SJSA1 (cell line): ENCODE measurements at regions not wholly inside any gene's neighbourhood (a gene's known extent, or its start where the extent isn't known, plus 50 kb on each side); places are given as distances from the start of the nearest gene placed in this dataset.

Source experiments
- DNase-seq, 2 experiments: peaks; one replicate each; pipeline ENCODE4 v3.0.0-alpha.2; 2015 to 2020; ENCODE audit warnings: low spot score in 2 of 2, low read depth in 1 of 2
- H3K27ac ChIP-seq: fragments of 250-450 bp; sonication (Bioruptor Pico); 2 replicates; pipeline ENCODE4 v1.5.1; 2020; ENCODE audit warnings: mild to moderate bottlenecking, moderate library complexity
- H3K27me3 ChIP-seq: fragments of 250-450 bp; sonication (Bioruptor Pico); replicated peaks from 2 replicates; pipeline ENCODE4 v1.5.1; 2020; ENCODE audit warnings: mild to moderate bottlenecking, moderate library complexity
- H3K36me3 ChIP-seq: fragments of 250-450 bp; sonication (Bioruptor Pico); 2 replicates; pipeline ENCODE4 v1.5.1; 2020; ENCODE audit warnings: mild to moderate bottlenecking
- H3K4me1 ChIP-seq: fragments of 250-450 bp; sonication (Bioruptor Pico); replicated peaks from 2 replicates; pipeline ENCODE4 v1.6.1; 2021; ENCODE audit warnings: mild to moderate bottlenecking
- H3K4me3 ChIP-seq: fragments of 250-450 bp; sonication (Bioruptor Pico); 2 replicates; pipeline ENCODE4 v1.5.1; 2020; ENCODE audit warnings: mild to moderate bottlenecking
- H3K9me3 ChIP-seq: fragments of 250-450 bp; sonication (Bioruptor Pico); replicated peaks from 2 replicates; pipeline ENCODE4 v1.5.1; 2020; ENCODE audit warnings: mild to moderate bottlenecking

DNA sequence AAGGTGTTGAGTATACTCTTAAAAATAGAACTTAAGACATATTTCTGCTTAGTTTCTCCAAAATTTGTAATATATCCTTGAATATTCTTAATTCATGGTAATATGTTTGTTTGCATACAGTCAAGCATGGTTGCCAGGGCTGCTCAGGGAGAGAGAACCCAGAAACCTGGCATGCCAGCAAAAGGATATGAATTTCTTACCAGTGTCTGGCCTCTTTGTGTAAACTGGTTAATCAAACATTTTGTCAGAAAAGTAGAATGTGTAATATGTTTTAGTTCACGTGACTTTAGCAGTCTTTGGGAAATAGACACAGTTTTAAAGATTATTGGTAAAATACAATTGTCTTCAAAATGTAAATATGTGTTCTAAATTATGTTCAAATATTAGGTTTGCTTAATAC lies 101.6 kb downstream of the AASDHPPT start:
- no peak for DNase-seq
- H3K36me3 ChIP-seq: no peaks in the 10 kb centered on the region
- H3K27me3 ChIP-seq: no peaks in the 10 kb centered on the region
- H3K27ac ChIP-seq: no peak overlapping the region
- no peaks in the 10 kb centered on the region for H3K9me3 ChIP-seq
- H3K4me1 ChIP-seq: no peaks in the 10 kb centered on the region
- no peak overlapping the region for H3K4me3 ChIP-seq

DNA sequence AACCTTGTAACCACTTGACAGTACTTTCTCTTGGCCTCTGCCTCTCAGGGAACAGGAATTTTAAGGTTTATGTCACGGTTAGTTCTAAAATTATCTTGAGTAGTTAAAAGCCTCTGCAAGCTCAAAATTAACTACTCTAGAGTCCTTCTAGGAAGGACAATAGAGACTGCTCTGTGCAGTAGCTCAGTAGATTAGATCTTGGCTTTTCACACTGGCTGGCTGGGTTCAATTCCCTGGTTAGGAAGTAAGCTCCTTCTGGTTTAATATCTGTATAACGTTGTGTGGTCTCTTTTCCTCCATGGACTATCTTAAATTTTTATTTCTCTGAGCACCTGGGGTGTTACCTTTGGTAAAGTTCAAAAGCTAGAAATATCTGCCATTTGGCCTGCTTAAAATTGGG lies 109.2 kb downstream of the AASDHPPT start:
- Histone ChIP-seq H3K4me1 (no peaks in the 10 kb centered on the region), H3K27ac (no peak overlapping the region), H3K4me3 (no peak overlapping the region), H3K27me3 (no peaks in the 10 kb centered on the region), H3K9me3 (no peaks in the 10 kb centered on the region), H3K36me3 (no peaks in the 10 kb centered on the region)
- no peak for DNase-seq

DNA sequence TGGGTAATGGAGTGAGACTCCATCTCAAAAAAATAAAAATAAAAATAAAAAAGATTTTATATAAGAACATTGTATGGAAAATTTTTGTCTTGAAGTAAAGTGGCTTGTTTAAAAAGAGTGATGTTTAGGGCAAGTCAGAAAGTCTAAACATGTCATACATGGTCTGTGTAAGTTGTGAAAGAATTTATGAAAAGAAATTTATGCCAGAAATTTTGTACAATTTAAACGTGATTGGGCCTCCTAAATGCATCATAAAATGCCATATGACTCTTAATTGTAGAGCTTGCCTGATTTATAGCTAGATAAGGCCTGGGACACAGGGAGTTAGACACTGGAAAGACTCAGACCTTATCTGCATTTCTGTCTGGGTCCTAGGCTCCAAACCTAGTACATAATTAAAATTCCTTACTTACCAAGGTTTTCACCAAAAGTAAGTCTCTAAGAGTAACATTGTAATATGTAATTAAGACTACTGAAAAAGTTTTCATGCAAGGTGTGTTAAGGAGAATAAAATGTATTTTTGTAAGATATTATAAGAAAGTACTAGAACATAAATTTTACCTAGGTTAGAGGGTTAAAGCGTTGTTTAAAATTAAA lies 110.5 kb downstream of the AASDHPPT start:
- Histone ChIP-seq H3K4me3 (no peak overlapping the region), H3K4me1 (no peaks in the 10 kb centered on the region), H3K27me3 (no peaks in the 10 kb centered on the region), H3K27ac (no peak overlapping the region), H3K9me3 (no peaks in the 10 kb centered on the region), H3K36me3 (no peaks in the 10 kb centered on the region)
- no peak for DNase-seq

DNA sequence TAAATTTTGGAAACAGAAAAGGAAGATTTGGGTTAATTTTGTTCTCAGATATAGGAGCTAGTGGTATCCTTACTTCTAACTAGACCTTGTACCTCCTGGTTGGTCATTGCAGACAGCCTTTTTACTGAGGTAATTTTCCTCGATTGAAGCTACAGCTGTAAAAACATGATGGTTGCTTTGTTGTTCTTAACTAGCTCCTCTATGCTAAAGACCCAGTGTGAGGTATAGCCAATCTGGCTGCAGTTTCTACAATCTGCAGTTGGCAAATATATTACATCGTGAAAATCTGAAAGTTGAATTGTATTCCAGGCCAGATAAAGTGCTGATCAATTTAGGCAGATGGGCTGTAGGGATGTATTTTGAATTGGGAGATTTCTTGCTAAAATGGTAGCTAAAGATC lies 116.5 kb downstream of the AASDHPPT start:
- no peak overlapping the region for H3K27ac ChIP-seq
- no peaks in the 10 kb centered on the region for H3K9me3 ChIP-seq
- DNase-seq: no peak
- no peaks in the 10 kb centered on the region for H3K36me3 ChIP-seq
- H3K27me3 ChIP-seq: no peaks in the 10 kb centered on the region
- no peak overlapping the region for H3K4me3 ChIP-seq
- no peaks in the 10 kb centered on the region for H3K4me1 ChIP-seq

DNA sequence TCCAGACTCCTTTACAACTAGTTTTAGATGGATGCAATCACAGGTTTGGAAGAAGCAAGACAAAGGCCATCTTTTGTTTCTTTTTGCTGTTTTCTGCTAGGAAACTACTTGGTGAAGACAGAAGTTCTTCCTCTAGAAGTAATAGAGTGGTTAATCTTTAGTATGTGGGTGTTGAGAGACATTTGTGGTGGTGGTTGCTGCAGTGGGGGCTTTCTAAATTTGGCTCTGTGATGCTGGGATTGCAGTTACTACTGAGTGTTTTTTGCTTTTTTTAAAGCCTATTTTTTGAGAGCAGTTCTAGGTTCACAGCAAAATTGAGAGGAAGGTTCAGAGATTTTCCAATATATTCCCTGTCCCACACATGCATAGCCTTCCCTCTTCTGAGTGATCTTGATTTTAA lies 120.0 kb downstream of the AASDHPPT start:
- no peaks in the 10 kb centered on the region for H3K36me3 ChIP-seq
- H3K27me3 ChIP-seq: no peaks in the 10 kb centered on the region
- no peak overlapping the region for H3K4me3 ChIP-seq
- H3K27ac ChIP-seq: no peak overlapping the region
- DNase-seq: no peak
- no peaks in the 10 kb centered on the region for H3K9me3 ChIP-seq
- no peaks in the 10 kb centered on the region for H3K4me1 ChIP-seq

DNA sequence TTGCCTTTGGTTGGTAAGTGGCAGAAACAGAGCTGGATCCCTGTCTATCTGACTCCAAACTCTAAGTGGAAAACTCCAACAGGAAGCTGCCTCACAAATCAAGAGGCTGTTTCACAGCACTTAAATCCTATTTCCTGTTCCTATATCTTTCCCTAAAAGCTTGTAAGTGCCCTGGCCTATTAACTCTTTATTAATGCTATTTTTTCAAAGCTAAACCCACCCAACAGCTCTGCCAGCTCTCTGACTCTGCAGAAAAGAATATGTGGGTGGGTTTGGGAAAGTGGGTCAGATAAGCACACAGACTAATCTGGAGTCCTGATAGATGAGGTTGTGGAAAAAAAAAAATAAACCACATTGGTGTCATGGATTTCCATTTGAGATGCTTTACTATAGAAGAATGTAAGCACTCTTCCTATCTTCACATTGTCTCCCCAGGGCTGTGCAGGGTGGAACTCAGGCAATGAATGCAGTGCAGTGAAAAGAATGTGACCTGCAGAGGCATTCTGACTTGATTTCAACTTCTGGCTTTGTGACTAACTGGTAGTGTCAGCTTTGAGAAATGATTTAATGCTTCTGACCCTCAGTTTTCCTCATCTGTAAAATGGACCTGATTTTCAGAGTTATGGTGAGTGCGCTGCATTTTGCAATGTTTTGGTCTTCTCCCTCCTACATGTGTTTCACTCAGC lies 125.6 kb downstream of the AASDHPPT start:
- Histone ChIP-seq H3K4me1 (no peaks in the 10 kb centered on the region), H3K27ac (no peak overlapping the region), H3K36me3 (no peaks in the 10 kb centered on the region), H3K9me3 (no peaks in the 10 kb centered on the region), H3K27me3 (no peaks in the 10 kb centered on the region), H3K4me3 (no peak overlapping the region)
- DNase-seq: no peak

DNA sequence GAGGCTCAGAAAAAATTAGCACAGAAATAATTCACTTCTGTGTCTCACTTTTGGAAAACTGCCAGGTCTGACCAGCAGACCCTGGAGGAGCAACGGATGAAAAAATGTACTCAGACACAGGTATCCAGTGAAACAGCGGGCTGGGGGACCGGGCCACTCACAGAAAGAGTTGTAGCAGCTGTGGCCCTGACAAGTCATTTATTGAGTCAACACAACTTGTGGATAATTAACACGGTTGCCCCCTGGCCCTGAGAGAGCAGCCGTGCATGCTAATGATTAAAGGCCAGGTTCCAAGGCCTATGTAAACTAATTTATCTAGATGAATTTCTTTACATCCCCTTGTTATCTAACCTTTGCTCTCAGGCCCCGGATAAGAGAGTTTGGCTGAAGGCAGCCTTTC lies 131.3 kb downstream of the AASDHPPT start:
- Histone ChIP-seq H3K36me3 (no peaks in the 10 kb centered on the region), H3K27me3 (no peaks in the 10 kb centered on the region), H3K4me1 (no peaks in the 10 kb centered on the region), H3K4me3 (no peak overlapping the region), H3K9me3 (no peaks in the 10 kb centered on the region), H3K27ac (no peak overlapping the region)
- no peak for DNase-seq

DNA sequence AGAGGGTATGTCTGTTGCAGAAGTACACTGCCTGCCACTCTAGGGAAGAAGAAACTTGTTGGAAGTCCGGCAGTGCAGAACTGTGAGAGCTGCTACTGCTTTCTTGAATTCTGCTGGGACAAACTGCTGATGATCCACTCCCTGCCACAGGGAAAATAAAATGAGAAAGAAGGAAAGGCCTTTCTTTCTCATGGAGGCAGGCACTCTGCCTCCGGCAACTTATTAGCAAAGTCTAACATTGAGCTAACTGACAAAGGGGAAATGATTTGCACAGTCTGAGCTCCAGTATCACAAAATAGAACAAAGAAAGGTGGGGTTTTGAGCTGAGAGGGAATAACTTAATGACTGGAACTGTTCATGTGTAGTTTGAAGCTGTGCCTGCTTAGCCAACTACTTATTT lies 134.6 kb downstream of the AASDHPPT start:
- Histone ChIP-seq H3K36me3 (no peaks in the 10 kb centered on the region), H3K9me3 (no peaks in the 10 kb centered on the region), H3K4me1 (no peaks in the 10 kb centered on the region), H3K4me3 (no peak overlapping the region), H3K27ac (no peak overlapping the region), H3K27me3 (no peaks in the 10 kb centered on the region)
- no peak for DNase-seq

DNA sequence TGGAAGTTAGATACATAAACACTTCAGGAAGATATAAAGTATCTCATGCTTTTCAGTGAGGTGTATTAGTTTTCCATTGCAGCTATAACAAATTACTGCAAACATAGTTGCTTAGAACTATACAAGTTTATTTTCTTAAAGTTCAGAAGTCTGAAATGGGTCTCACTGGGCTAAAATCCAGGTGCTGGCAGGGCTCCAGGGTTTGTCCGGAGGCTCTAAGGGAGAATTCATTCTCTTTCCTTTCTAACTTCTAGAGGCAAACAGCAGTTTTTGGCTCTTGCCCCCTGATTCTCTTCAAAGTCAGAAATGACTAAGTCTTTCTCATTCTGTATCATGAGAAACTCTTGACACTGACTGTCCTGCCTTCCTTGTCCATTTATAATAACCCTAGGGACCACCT lies 138.8 kb downstream of the AASDHPPT start:
- no peaks in the 10 kb centered on the region for H3K27me3 ChIP-seq
- no peaks in the 10 kb centered on the region for H3K4me1 ChIP-seq
- H3K27ac ChIP-seq: no peak overlapping the region
- no peak overlapping the region for H3K4me3 ChIP-seq
- no peak for DNase-seq
- no peaks in the 10 kb centered on the region for H3K36me3 ChIP-seq
- no peaks in the 10 kb centered on the region for H3K9me3 ChIP-seq

DNA sequence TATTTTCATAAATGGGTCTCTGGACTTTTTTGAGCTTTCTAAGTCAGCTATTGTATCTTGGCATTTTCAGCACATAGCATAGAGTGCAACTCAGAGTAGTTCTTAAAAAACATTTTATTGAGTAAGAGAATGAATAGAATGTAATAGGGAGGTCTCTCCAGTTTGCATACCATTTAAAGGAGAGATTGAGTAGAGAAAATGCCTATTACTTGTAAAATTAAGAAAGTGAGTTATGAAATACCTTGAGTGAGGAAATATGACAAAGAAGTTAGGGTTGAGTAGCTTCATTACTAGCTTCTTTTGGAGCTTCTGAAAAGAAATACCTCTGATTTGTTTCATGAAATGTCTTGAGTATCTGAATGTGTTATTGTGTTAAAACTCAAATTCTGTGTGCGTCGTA lies 140.0 kb downstream of the AASDHPPT start:
- H3K4me1 ChIP-seq: no peaks in the 10 kb centered on the region
- no peak overlapping the region for H3K27ac ChIP-seq
- no peak for DNase-seq
- H3K4me3 ChIP-seq: no peak overlapping the region
- no peaks in the 10 kb centered on the region for H3K27me3 ChIP-seq
- H3K9me3 ChIP-seq: no peaks in the 10 kb centered on the region
- no peaks in the 10 kb centered on the region for H3K36me3 ChIP-seq

DNA sequence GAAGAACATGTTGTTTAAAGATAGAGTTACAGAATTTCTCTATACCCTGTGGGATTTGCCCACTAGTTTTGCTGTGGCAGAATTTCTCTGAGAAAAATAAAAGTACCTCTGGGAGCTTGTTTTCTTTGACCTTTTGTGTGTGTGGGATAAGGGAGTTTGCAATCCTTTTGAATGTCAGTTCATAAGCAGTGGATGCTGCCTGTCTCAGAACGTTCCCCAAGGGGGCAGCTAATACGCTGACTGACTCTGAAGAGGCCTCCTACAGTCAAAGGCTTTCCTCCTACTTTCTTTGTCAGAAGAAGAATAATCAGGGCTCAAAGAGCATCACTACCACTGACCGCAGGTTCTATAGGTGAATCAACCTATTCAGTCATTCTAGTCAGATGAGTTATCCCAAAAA lies 140.6 kb downstream of the AASDHPPT start:
- Histone ChIP-seq H3K27me3 (no peaks in the 10 kb centered on the region), H3K36me3 (no peaks in the 10 kb centered on the region), H3K4me1 (no peaks in the 10 kb centered on the region), H3K4me3 (no peak overlapping the region), H3K27ac (no peak overlapping the region), H3K9me3 (no peaks in the 10 kb centered on the region)
- no peak for DNase-seq

DNA sequence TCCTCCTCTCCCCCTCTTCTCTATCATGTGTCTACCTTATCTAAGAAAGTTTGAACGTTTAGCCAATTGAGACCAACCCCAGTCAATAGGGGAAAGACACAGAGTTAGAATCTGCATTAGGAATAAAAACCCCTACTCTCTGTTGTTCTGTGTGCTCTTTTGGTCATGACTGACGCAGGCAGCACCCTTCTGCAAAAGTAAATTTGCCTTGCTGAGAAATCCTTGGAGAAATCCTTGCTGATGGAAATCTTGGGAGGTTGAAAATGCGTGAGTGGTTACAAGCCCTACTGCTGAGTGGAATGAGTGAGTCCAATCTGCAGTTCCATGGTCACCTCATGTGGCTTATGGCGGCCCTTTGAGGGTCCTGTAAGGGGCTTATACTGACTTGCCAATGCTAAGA lies 145.2 kb downstream of the AASDHPPT start:
- Histone ChIP-seq H3K27ac (no peak overlapping the region), H3K36me3 (no peaks in the 10 kb centered on the region), H3K9me3 (no peaks in the 10 kb centered on the region), H3K4me3 (no peak overlapping the region), H3K27me3 (no peaks in the 10 kb centered on the region), H3K4me1 (no peaks in the 10 kb centered on the region)
- no peak for DNase-seq

DNA sequence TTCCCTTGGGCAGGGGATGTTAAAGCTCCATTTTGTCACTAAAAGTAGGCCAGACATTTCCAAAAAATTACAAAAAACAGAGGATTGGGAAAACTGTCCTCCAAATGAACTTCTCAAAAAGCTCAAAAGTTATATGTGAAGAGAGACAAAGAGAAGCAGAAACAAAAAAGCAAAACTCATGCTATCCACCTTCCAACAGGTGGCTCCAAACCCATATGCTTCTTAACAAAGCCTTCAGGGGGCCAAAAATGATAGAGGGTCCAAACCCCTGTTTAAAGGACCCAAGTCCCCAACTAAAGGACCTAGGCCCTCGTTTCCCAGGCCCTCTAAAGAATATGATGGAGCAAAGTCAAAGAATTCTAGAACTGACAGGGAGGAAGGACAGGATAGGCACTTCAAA lies 146.7 kb downstream of the AASDHPPT start:
- no peak overlapping the region for H3K27ac ChIP-seq
- no peaks in the 10 kb centered on the region for H3K9me3 ChIP-seq
- no peaks in the 10 kb centered on the region for H3K27me3 ChIP-seq
- H3K4me1 ChIP-seq: no peaks in the 10 kb centered on the region
- no peak for DNase-seq
- H3K4me3 ChIP-seq: no peak overlapping the region
- H3K36me3 ChIP-seq: no peaks in the 10 kb centered on the region

DNA sequence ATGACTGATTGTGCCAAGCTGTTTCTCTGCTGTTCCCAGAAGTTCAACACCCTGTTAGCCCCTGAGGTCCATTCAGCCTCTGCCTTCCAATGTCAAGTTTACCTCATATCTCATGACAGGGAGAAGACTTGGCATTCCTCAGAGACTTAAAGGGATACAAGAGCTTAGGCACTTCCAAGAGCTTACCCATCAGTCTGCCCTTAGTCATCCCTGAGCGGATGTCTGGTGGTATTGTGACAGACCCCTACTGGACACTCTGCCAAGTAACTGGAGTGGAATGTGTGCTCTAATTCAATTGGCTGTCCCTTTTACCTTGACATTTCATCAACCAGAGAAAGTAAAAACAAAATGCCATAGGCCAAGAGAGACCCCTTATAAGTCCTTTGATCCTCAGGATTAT lies 151.5 kb downstream of the AASDHPPT start:
- DNase-seq: no peak
- Histone ChIP-seq H3K36me3 (no peaks in the 10 kb centered on the region), H3K9me3 (no peaks in the 10 kb centered on the region), H3K27me3 (no peaks in the 10 kb centered on the region), H3K4me3 (no peak overlapping the region), H3K27ac (no peak overlapping the region), H3K4me1 (no peaks in the 10 kb centered on the region)

DNA sequence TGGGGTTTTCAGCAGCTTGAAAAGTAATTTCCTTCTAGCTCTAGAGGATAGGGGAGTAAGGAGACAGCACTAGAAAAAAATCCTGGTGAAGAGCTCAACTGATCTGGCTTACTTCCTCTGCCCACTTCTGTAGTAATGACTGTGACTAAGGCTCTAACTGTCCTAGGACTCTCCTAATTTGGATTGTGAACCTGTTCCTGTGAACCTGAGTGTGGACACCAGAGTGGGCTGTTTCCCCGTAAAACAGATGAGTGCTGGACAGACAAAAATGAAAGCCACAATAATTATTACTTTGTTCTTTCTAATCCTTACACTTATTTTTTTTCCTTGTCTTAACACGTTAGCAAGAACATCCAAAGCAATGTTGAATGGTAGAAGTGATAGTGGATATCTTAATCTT lies 154.1 kb downstream of the AASDHPPT start:
- Histone ChIP-seq H3K27me3 (no peaks in the 10 kb centered on the region), H3K27ac (no peak overlapping the region), H3K36me3 (no peaks in the 10 kb centered on the region), H3K9me3 (no peaks in the 10 kb centered on the region), H3K4me3 (no peak overlapping the region), H3K4me1 (no peaks in the 10 kb centered on the region)
- DNase-seq: no peak
